Breast epithelium (tissue), 4 donors: ENCODE measurements at regions not wholly inside any gene's neighbourhood (a gene's known extent, or its start where the extent isn't known, plus 50 kb on each side); places are given as distances from the start of the nearest gene placed in this dataset.

Source experiments
- DNase-seq, 2 donors: peaks; one replicate each; pipeline ENCODE4 v3.0.0-alpha.2; 2019; ENCODE audit warnings: low spot score in 2 of 2
- H3K27ac ChIP-seq, 2 donors: fragments of 200-600 bp; sonication (generic) in 1 of 2; one replicate each; pipeline ENCODE4 v1.5.1; 2016 to 2019; ENCODE audit warnings: mild to moderate bottlenecking in 1 of 2
- H3K27me3 ChIP-seq, 2 donors: fragments of 200-600 bp; sonication (generic) in 1 of 2; one replicate each; pipeline versions ENCODE4 v1.5.1 to v1.6.0; 2017 to 2019; ENCODE audit warnings: control low read depth in 1 of 2, mild to moderate bottlenecking in 1 of 2
- H3K36me3 ChIP-seq: fragments of 200-600 bp; one replicate; pipeline ENCODE4 v1.5.1; 2019
- H3K4me1 ChIP-seq, 2 donors: fragments of 200-600 bp; sonication (generic); one replicate each; pipeline ENCODE4 v1.5.1; 2016 to 2019; ENCODE audit warnings: control low read depth in 1 of 2
- H3K4me3 ChIP-seq, 3 donors: fragments of 200-600 bp; sonication (generic); 1 replicate in 2 of 3; 2 replicates in 1 of 3; pipeline ENCODE4 v1.5.1; 2016 to 2019; ENCODE audit warnings: mild to moderate bottlenecking in 3 of 3, moderate library complexity in 2 of 3
- H3K9me3 ChIP-seq, 2 donors: fragments of 200-600 bp; sonication (generic) in 1 of 2; one replicate each; pipeline ENCODE4 v1.5.1; 2016 to 2019; ENCODE audit warnings: control low read depth in 1 of 2
- POLR2A ChIP-seq: fragments of 450-650 bp; IDR thresholded peaks from one replicate; pipeline ENCODE4 v1.6.1; 2016; ENCODE audit warnings: antibody characterized with exemption, mild to moderate bottlenecking, moderate library complexity
- POLR2AphosphoS5 ChIP-seq, 3 donors: sonication (generic); formaldehyde crosslinking; IDR thresholded peaks; one replicate each; pipeline ENCODE4 v1.6.1; 2017; ENCODE audit warnings: antibody characterized with exemption in 3 of 3
- intact Hi-C: fragments of 100-400 bp; cut with DNase I; formaldehyde crosslinking; loops from one replicate; pipeline ENCODE4 v1.15.1; 2023; ENCODE audit warnings: low total_unique reads
- TF ChIP-seq, protein P1 (sequence below), 3 donors: fragments of 450-650 bp; IDR thresholded peaks; one replicate each; pipeline ENCODE4 v1.5.1; 2016 to 2017; ENCODE audit warnings: antibody characterized with exemption in 3 of 3, mild to moderate bottlenecking in 3 of 3, moderate library complexity in 3 of 3

DNA sequence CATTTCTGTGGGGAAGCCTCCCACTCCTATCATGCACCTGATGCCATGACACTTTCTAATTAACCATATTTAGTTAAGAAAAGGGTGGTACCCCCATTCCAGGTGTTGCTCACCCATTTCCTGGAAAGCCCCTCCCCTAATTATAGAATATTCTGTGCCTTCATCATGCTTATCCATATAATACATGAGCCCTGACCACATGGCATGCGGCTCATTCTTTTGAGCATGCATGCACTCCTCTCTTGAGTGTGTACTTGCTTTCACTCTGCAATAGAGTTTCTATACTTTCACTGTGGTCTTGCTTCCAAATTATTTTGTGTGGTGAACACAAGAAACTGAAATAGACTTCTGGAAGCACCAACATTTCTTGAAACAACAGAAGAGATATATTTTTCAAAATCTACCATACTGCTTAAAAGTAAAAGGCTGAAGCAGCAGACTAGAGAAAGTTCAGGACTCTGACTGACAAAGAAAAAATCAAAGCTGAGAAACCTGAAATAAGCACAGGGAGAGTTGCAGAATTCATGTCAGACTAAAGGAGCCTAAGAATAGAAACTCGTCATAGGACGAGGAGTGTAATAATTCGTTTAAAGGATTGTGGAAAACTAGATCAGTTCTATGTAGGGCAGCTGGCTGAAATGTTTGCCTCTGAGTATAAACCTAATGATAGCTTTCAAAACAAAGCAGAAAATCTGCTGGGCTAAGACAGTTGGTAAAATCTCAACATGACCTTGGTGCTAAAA is 144.8 kb downstream of the KITLG start:
- H3K36me3 ChIP-seq: no peaks in the 10 kb centered on the region
- H3K4me3 ChIP-seq: no peak overlapping the region
- DNase-seq: no peak
- no peaks in the 10 kb centered on the region for H3K27me3 ChIP-seq
- TF ChIP-seq POLR2A (no peak), POLR2AphosphoS5 (IDR thresholded peaks at IDR 0.05) (no peak)
- TF ChIP-seq, protein P1, sequence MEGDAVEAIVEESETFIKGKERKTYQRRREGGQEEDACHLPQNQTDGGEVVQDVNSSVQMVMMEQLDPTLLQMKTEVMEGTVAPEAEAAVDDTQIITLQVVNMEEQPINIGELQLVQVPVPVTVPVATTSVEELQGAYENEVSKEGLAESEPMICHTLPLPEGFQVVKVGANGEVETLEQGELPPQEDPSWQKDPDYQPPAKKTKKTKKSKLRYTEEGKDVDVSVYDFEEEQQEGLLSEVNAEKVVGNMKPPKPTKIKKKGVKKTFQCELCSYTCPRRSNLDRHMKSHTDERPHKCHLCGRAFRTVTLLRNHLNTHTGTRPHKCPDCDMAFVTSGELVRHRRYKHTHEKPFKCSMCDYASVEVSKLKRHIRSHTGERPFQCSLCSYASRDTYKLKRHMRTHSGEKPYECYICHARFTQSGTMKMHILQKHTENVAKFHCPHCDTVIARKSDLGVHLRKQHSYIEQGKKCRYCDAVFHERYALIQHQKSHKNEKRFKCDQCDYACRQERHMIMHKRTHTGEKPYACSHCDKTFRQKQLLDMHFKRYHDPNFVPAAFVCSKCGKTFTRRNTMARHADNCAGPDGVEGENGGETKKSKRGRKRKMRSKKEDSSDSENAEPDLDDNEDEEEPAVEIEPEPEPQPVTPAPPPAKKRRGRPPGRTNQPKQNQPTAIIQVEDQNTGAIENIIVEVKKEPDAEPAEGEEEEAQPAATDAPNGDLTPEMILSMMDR (IDR thresholded peaks at IDR 0.05): no peak
- intact Hi-C loops: no loop called here
- H3K9me3 ChIP-seq: no peaks in the 10 kb centered on the region
- H3K4me1 ChIP-seq: no peaks in the 10 kb centered on the region
- no peak overlapping the region for H3K27ac ChIP-seq

DNA sequence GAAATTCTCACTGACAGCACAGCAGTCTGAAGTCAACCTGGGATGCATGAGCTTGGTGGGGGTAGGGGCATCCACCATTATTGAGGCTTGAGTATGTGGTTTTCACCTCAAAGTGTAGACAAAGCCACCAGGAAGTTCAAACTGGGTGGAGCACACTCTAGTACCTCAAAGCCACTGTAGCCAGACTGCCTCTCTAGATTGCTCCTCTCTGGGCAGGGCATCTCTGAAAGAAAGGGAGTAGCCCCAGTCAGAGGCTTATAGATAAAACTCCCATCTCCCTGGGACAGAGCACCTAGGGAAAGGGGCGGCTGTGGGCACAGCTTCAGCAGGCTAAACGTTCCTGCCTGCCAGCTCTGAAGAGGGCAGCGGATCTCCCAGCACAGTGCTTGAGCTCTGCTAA is 143.0 kb downstream of the KITLG start:
- Histone ChIP-seq H3K4me1 (no peaks in the 10 kb centered on the region), H3K9me3 (peaks cover 0 to 3% of the 10 kb centered on the region in 2 donors), H3K27me3 (no peaks in the 10 kb centered on the region), H3K36me3 (no peaks in the 10 kb centered on the region), H3K4me3 (no peak overlapping the region), H3K27ac (no peak overlapping the region)
- DNase-seq: no peak
- TF ChIP-seq POLR2A (no peak), POLR2AphosphoS5 (IDR thresholded peaks at IDR 0.05) (no peak)
- TF ChIP-seq, protein P1 (IDR thresholded peaks at IDR 0.05): no peak
- intact Hi-C loops: no loop called here
